ENCODE measurements at regions not wholly inside any gene's neighbourhood (a gene's known extent, or its start where the extent isn't known, plus 50 kb on each side); places are given as distances from the start of the nearest gene placed in this dataset.
"Not testable (repeated sequence)": the region's sequence is repeated elsewhere in the genome, so short reads cannot be mapped to it uniquely, and the experiment has no call there.

GRCh38 chr21:8987896-8988295, 1533.5 kb upstream of the TPTE start:
- H3K36me3 ChIP-seq (ENCODE audit: control insufficient read depth in 1 of 2, insufficient read depth in 2 of 2, low read length in 1 of 2); H3K4me3 ChIP-seq (ENCODE audit: low read length in 2 of 2); intact Hi-C loops (cut with DNase I); ATAC-seq (ENCODE audit: low FRiP score); H3K4me1 ChIP-seq (ENCODE audit: control insufficient read depth in 1 of 2, insufficient read depth in 2 of 2, low read length in 2 of 2); H3K27ac ChIP-seq (ENCODE audit: low read depth in 1 of 2, low read length in 2 of 2); H3K9me3 ChIP-seq (ENCODE audit: control insufficient read depth, low read length); DNase-seq; H3K27me3 ChIP-seq (ENCODE audit: control insufficient read depth in 1 of 2, insufficient read depth in 2 of 2, low read length in 1 of 2): not testable (repeated sequence)
- WGBS, 2 donors, result no CpG with 5 or more reads among the region's 58 CpGs

- peaks cover 3% of the 10 kb centered on the region for H3K9me3 ChIP-seq (ENCODE audit: control insufficient read depth, low read length)
- H3K27me3 ChIP-seq (ENCODE audit: control insufficient read depth in 1 of 2, insufficient read depth in 2 of 2, low read length in 1 of 2), result no peaks in the 10 kb centered on the region
- no peak overlapping the region for H3K27ac ChIP-seq (ENCODE audit: low read depth in 1 of 2, low read length in 2 of 2)
- intact Hi-C loops (cut with DNase I), result no loop called here
- no peaks in the 10 kb centered on the region for H3K4me1 ChIP-seq (ENCODE audit: control insufficient read depth in 1 of 2, insufficient read depth in 2 of 2, low read length in 2 of 2)
- DNase-seq, result no peak
- no peak overlapping the region for H3K4me3 ChIP-seq (ENCODE audit: low read length in 2 of 2)
- H3K36me3 ChIP-seq (ENCODE audit: control insufficient read depth in 1 of 2, insufficient read depth in 2 of 2, low read length in 1 of 2), result no peaks in the 10 kb centered on the region
- ATAC-seq (ENCODE audit: low FRiP score), result no peak
- WGBS, 2 donors, result 65 to 77% methylated on average over 9 of the region's 9 CpGs
Observed at GRCh38 chr21:8988696-8989095, 1532.7 kb upstream of the TPTE start.

- ATAC-seq (ENCODE audit: low FRiP score), result peak; percentile 63
- Histone ChIP-seq H3K9me3 (ENCODE audit: control insufficient read depth, low read length) (peaks cover 3% of the 10 kb centered on the region), H3K27ac (ENCODE audit: low read depth in 1 of 2, low read length in 2 of 2) (no peak overlapping the region), H3K4me1 (ENCODE audit: control insufficient read depth in 1 of 2, insufficient read depth in 2 of 2, low read length in 2 of 2) (no peaks in the 10 kb centered on the region), H3K4me3 (ENCODE audit: low read length in 2 of 2) (no peak overlapping the region), H3K36me3 (ENCODE audit: control insufficient read depth in 1 of 2, insufficient read depth in 2 of 2, low read length in 1 of 2) (no peaks in the 10 kb centered on the region), H3K27me3 (ENCODE audit: control insufficient read depth in 1 of 2, insufficient read depth in 2 of 2, low read length in 1 of 2) (no peaks in the 10 kb centered on the region)
- no peak for DNase-seq
- 43 to 53% methylated on average over 6 of the region's 6 CpGs for WGBS, 2 donors
- intact Hi-C loops (cut with DNase I), result no loop called here
Observed at GRCh38 chr21:8989261-8989711, 1532.1 kb upstream of the TPTE start.

- H3K9me3 ChIP-seq (ENCODE audit: control insufficient read depth, low read length), result peaks cover 3% of the 10 kb centered on the region
- peak in 1 of 2 donors; percentile 81 for DNase-seq
Observed at GRCh38 chr21:8989721-8990325, 1531.6 kb upstream of the TPTE start.

GRCh38 chr21:8990326-8991087, 1530.9 kb upstream of the TPTE start:
- Histone ChIP-seq H3K9me3 (ENCODE audit: control insufficient read depth, low read length) (peaks cover 3% of the 10 kb centered on the region), H3K27me3 (ENCODE audit: control insufficient read depth in 1 of 2, insufficient read depth in 2 of 2, low read length in 1 of 2) (no peaks in the 10 kb centered on the region), H3K27ac (ENCODE audit: low read depth in 1 of 2, low read length in 2 of 2) (no peak overlapping the region), H3K4me1 (ENCODE audit: control insufficient read depth in 1 of 2, insufficient read depth in 2 of 2, low read length in 2 of 2) (no peaks in the 10 kb centered on the region), H3K36me3 (ENCODE audit: control insufficient read depth in 1 of 2, insufficient read depth in 2 of 2, low read length in 1 of 2) (no peaks in the 10 kb centered on the region), H3K4me3 (ENCODE audit: low read length in 2 of 2) (no peak overlapping the region)
- WGBS, 2 donors, result 54 to 59% methylated on average over 11 of the region's 11 CpGs
- ATAC-seq (ENCODE audit: low FRiP score) (peak; percentile 55), DNase-seq (peak in 1 of 2 donors; percentile 74)
- intact Hi-C loops (cut with DNase I), result no loop called here

More at GRCh38 chr21:8989721-8990325, 1531.6 kb upstream of the TPTE start:
- H3K4me1 ChIP-seq (ENCODE audit: control insufficient read depth in 1 of 2, insufficient read depth in 2 of 2, low read length in 2 of 2), result no peaks in the 10 kb centered on the region
- 53 to 61% methylated on average over 16 of the region's 16 CpGs for WGBS, 2 donors
- no peaks in the 10 kb centered on the region for H3K36me3 ChIP-seq (ENCODE audit: control insufficient read depth in 1 of 2, insufficient read depth in 2 of 2, low read length in 1 of 2)
- H3K27ac ChIP-seq (ENCODE audit: low read depth in 1 of 2, low read length in 2 of 2), result no peak overlapping the region
- H3K4me3 ChIP-seq (ENCODE audit: low read length in 2 of 2), result no peak overlapping the region
- intact Hi-C loops (cut with DNase I), result no loop called here
- no peaks in the 10 kb centered on the region for H3K27me3 ChIP-seq (ENCODE audit: control insufficient read depth in 1 of 2, insufficient read depth in 2 of 2, low read length in 1 of 2)
- peak; percentile 47 for ATAC-seq (ENCODE audit: low FRiP score)

GRCh38 chr21:8991088-8991907, 1530.1 kb upstream of the TPTE start:
- 52 to 53% methylated on average over 14 of the region's 14 CpGs for WGBS, 2 donors
- ATAC-seq (ENCODE audit: low FRiP score) (no peak), DNase-seq (no peak)
- intact Hi-C loops (cut with DNase I), result no loop called here
- Histone ChIP-seq H3K9me3 (ENCODE audit: control insufficient read depth, low read length) (peaks cover 3% of the 10 kb centered on the region), H3K27me3 (ENCODE audit: control insufficient read depth in 1 of 2, insufficient read depth in 2 of 2, low read length in 1 of 2) (no peaks in the 10 kb centered on the region), H3K36me3 (ENCODE audit: control insufficient read depth in 1 of 2, insufficient read depth in 2 of 2, low read length in 1 of 2) (no peaks in the 10 kb centered on the region), H3K4me1 (ENCODE audit: control insufficient read depth in 1 of 2, insufficient read depth in 2 of 2, low read length in 2 of 2) (no peaks in the 10 kb centered on the region), H3K4me3 (ENCODE audit: low read length in 2 of 2) (no peak overlapping the region), H3K27ac (ENCODE audit: low read depth in 1 of 2, low read length in 2 of 2) (no peak overlapping the region)

- no peaks in the 10 kb centered on the region for H3K36me3 ChIP-seq (ENCODE audit: control insufficient read depth in 1 of 2, insufficient read depth in 2 of 2, low read length in 1 of 2)
- 42 to 49% methylated on average over 3 of the region's 3 CpGs for whole genome bisulfite sequencing, 2 donors
- no peak overlapping the region for H3K4me3 ChIP-seq (ENCODE audit: low read length in 2 of 2)
- no peaks in the 10 kb centered on the region for H3K27me3 ChIP-seq (ENCODE audit: control insufficient read depth in 1 of 2, insufficient read depth in 2 of 2, low read length in 1 of 2)
- no peak overlapping the region for H3K27ac ChIP-seq (ENCODE audit: low read depth in 1 of 2, low read length in 2 of 2)
- intact Hi-C loops (cut with DNase I), result no loop called here
- DNase-seq (no peak), ATAC-seq (ENCODE audit: low FRiP score) (peak; percentile 8)
- peaks cover 3% of the 10 kb centered on the region for H3K9me3 ChIP-seq (ENCODE audit: control insufficient read depth, low read length)
- H3K4me1 ChIP-seq (ENCODE audit: control insufficient read depth in 1 of 2, insufficient read depth in 2 of 2, low read length in 2 of 2), result no peaks in the 10 kb centered on the region
Observed at GRCh38 chr21:8991968-8992621, 1529.3 kb upstream of the TPTE start.

- 51 to 54% methylated on average over 6 of the region's 6 CpGs for WGBS, 2 donors
- peak; percentile 59 for ATAC-seq (ENCODE audit: low FRiP score)
- no peaks in the 10 kb centered on the region for H3K27me3 ChIP-seq (ENCODE audit: control insufficient read depth in 1 of 2, insufficient read depth in 2 of 2, low read length in 1 of 2)
- no peak overlapping the region for H3K4me3 ChIP-seq (ENCODE audit: low read length in 2 of 2)
- no peaks in the 10 kb centered on the region for H3K36me3 ChIP-seq (ENCODE audit: control insufficient read depth in 1 of 2, insufficient read depth in 2 of 2, low read length in 1 of 2)
- no peaks in the 10 kb centered on the region for H3K4me1 ChIP-seq (ENCODE audit: control insufficient read depth in 1 of 2, insufficient read depth in 2 of 2, low read length in 2 of 2)
- intact Hi-C loops (cut with DNase I), result no loop called here
- no peak overlapping the region for H3K27ac ChIP-seq (ENCODE audit: low read depth in 1 of 2, low read length in 2 of 2)
- peaks cover 3% of the 10 kb centered on the region for H3K9me3 ChIP-seq (ENCODE audit: control insufficient read depth, low read length)
- DNase-seq, result peak in 1 of 2 donors; percentile 85
Observed at GRCh38 chr21:8992731-8993174, 1528.6 kb upstream of the TPTE start.
